ENCODE measurements at regions not wholly inside any gene's neighbourhood (a gene's known extent, or its start where the extent isn't known, plus 50 kb on each side); places are given as distances from the start of the nearest gene placed in this dataset.

- TF ChIP-seq POU6F1 (CRISPR knock-in tag; IDR thresholded peaks at IDR 0.05; ENCODE audit: borderline replicate concordance, low read depth) (peak; percentile 57; the same call in 1 of the 2 replicates), ZNF8 (CRISPR knock-in tag; IDR thresholded peaks at IDR 0.05) (no peak), TSHZ2 (CRISPR knock-in tag; IDR thresholded peaks at IDR 0.05) (peak; percentile 78; the same call in 1 of the 2 replicates), ZNF565 (CRISPR knock-in tag; conservative IDR thresholded peaks at IDR 0.05; ENCODE audit: low read depth) (no peak), ISL1 (CRISPR knock-in tag; IDR thresholded peaks at IDR 0.05) (peak; percentile 97), SNAI2 (CRISPR knock-in tag; IDR thresholded peaks at IDR 0.05) (peak; percentile 80; the same call in 1 of the 2 replicates), ZFP30 (CRISPR knock-in tag; IDR thresholded peaks at IDR 0.05) (no peak), TCF4 (CRISPR knock-in tag; IDR thresholded peaks at IDR 0.05; ENCODE audit: borderline replicate concordance) (peak; percentile 75), PATZ1 (CRISPR knock-in tag; IDR thresholded peaks at IDR 0.05; ENCODE audit: borderline replicate concordance) (peak; percentile 42; the same call in 1 of the 2 replicates), TOX (CRISPR knock-in tag; IDR thresholded peaks at IDR 0.05; ENCODE audit: borderline replicate concordance) (0 out of 2 replicates have a peak, but pooled peaks have one; percentile 27)
- ATAC-seq: peak; percentile 91
Measured at GRCh38 chr2:151021747-151022452, 239.8 kb downstream of the RBM43 start.

GRCh38 chr2:151020411-151020810, 241.3 kb downstream of the RBM43 start:
- TF ChIP-seq ZNF70 (CRISPR knock-in tag; IDR thresholded peaks at IDR 0.05) (no peak), OSR1 (CRISPR knock-in tag; IDR thresholded peaks at IDR 0.05) (no peak), PATZ1 (CRISPR knock-in tag; IDR thresholded peaks at IDR 0.05; ENCODE audit: borderline replicate concordance) (no peak), POU6F1 (CRISPR knock-in tag; IDR thresholded peaks at IDR 0.05; ENCODE audit: borderline replicate concordance, low read depth) (no peak), ZNF565 (CRISPR knock-in tag; conservative IDR thresholded peaks at IDR 0.05; ENCODE audit: low read depth) (no peak), TSHZ2 (CRISPR knock-in tag; IDR thresholded peaks at IDR 0.05) (no peak), TCF4 (CRISPR knock-in tag; IDR thresholded peaks at IDR 0.05; ENCODE audit: borderline replicate concordance) (no peak), PPARA (CRISPR knock-in tag; IDR thresholded peaks at IDR 0.05; ENCODE audit: borderline replicate concordance) (no peak), CREB5 (CRISPR knock-in tag; IDR thresholded peaks at IDR 0.05; ENCODE audit: low read depth) (no peak), ZFP30 (CRISPR knock-in tag; IDR thresholded peaks at IDR 0.05) (no peak), ARNTL (CRISPR knock-in tag; IDR thresholded peaks at IDR 0.05; ENCODE audit: borderline replicate concordance, low read depth) (no peak)
- ATAC-seq: no peak
